C4-2B (cell line): ENCODE measurements at regions not wholly inside any gene's neighbourhood (a gene's known extent, or its start where the extent isn't known, plus 50 kb on each side); places are given as distances from the start of the nearest gene placed in this dataset.

Experiments used
- CTCF ChIP-seq: fragments of 450-650 bp; conservative IDR thresholded peaks from 2 replicates; pipeline ENCODE4 v1.5.1; 2017; ENCODE audit warnings: mild to moderate bottlenecking
- ZFX ChIP-seq: fragments of 450-650 bp; IDR thresholded peaks from 2 replicates; pipeline ENCODE4 v1.6.1; 2017

- TF ChIP-seq CTCF (no peak), ZFX (no peak)
These were observed 387.3 kb upstream of the CDH11 start for GRCh38 chr16:65509172-65509571.
